ENCODE measurements at regions not wholly inside any gene's neighbourhood (a gene's known extent, or its start where the extent isn't known, plus 50 kb on each side); places are given as distances from the start of the nearest gene placed in this dataset.
"Not testable (repeated sequence)": the region's sequence is repeated elsewhere in the genome, so short reads cannot be mapped to it uniquely, and the experiment has no call there.

DNA sequence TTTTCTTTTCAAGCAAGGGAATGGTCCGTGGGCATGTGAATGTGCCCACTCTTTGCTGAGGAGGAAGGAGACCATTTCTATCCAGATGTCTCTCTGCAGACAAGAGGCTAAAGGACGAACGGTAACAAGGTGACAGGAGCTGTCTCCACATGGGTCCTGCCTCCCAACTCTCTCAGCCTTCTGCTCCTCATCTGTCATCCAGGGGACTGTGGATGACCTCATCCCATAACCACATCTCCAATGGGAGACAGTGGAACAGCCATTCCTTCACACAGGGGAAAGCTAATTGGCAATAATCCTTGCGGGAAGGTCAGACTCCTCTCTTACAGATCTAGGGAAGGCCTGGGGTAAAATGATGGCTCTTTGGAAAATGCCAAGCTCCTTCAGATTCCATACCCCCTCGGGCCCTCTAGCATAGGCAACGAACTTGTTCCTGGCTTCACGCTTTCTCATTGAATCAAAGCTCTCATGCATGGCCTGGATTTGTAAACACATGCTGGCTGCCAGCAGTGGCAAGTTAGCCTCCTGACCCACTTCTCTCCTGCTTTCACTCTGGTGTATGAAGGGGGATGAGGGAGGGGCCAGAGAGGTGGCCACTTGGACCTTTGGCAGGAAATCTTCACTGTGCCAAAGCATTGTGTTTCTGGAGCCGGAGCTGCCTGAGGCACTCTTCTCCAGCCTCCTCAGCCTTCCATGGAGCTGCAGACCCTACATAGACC, 65.8 kb upstream of the IKBKE start:
- not testable (repeated sequence) for DNase-seq (ENCODE audit: low read depth in 2 of 3, low spot score in 1 of 3)

DNA sequence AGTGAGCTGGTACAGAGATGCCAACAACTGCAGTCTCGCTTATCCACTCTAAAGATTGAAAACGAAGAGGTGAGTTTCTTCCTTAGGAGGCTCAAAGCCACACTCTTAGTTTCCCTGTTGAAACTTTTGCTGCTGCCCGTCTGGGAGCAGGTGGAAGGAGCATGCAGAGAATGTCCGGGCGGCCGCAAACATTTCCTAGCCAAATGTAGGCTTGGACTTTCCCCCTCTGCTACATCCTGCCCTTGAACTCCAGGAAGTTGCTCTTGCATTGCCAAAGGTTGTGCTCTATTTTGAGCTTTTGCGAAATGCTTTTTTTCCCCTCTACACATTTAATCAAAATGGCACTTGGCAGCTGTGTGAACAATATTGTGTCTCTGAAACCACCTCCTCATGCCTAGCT, 65.0 kb upstream of the IKBKE start:
- not testable (repeated sequence) for DNase-seq (ENCODE audit: low read depth in 2 of 3, low spot score in 1 of 3)

DNA sequence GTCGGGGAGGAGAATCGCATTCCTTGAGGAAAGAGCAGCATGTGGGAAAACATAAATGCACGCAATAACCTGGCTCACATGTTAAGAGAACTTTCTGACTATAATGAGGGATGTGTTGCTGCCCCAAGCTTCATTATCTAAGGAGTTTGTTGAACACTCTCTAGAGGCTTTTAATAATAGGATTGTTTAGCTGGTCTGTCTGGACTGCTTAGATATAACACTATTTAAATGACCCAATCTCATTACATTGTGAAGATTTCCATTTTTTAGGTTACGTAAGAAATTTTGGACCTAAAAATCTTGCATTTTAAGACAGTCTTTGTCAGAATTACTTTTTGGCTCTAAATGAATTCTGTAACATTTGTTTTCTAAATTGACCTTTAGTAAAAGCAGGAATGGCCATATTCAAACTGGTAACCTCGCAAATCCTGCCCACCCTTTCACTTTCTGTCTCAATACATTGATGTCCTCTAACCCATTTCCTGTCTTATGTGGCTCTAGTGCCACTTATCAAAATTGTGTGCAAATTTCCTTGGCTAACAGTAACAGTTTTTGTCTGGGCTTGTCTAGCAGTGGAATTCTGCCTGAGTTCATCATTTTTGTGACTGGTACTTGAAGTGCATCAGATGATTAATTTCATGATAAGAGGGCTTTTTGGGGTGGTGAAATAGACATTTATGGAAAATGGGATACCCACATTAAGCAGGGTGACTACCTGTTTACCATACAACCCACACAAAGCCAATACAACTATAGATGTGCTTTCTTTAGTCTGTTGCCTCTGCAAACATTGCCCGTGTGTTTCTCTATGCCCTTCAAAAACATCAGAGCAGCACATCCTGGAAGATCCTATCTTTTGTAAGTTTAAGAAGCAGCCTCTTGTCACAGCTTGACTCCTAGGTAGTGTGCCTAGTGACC, 61.6 kb upstream of the IKBKE start:
- DNase-seq (ENCODE audit: low read depth in 2 of 3, low spot score in 1 of 3), result not testable (repeated sequence)

DNA sequence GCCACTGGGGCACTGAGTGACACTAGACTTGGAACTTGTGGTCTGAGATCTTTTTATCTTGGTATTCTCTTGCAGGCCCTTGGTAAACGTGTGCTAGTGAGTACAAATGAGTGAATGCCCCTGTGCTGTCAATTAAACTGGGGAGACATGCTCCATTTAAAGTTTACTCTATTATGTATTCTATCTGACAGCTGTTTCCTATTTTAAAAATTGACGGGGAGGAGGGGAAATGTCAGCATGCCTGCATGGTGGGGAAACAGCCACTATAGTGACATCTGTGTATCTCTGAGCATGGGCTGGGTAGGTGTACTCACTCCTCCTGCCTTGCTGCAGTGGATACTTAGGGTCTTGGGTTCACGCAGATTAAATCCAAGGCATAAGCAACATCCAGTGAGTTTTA, 59.0 kb upstream of the IKBKE start:
- no peak for DNase-seq (ENCODE audit: low read depth in 2 of 3, low spot score in 1 of 3)

DNA sequence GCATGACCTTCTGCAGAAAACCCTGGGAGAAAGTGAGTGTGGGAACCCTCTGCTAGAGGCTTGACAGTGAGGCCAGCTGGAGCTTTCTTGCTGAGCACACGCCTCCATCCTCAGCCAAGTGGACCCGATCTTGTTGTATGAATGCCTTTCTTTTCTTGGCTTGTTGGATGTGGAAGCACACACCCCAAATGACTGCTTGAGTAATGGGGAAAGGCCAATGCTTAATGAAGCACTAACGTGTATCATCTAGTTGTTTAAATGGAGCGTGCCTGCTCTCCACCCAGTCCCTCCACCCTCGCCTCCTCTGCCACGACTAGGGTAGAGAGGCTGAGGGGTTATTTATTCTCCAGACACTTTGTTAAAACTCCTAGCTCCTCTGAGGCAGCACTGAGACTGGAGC, 54.3 kb upstream of the IKBKE start:
- DNase-seq (ENCODE audit: low read depth in 2 of 3, low spot score in 1 of 3), result no peak

DNA sequence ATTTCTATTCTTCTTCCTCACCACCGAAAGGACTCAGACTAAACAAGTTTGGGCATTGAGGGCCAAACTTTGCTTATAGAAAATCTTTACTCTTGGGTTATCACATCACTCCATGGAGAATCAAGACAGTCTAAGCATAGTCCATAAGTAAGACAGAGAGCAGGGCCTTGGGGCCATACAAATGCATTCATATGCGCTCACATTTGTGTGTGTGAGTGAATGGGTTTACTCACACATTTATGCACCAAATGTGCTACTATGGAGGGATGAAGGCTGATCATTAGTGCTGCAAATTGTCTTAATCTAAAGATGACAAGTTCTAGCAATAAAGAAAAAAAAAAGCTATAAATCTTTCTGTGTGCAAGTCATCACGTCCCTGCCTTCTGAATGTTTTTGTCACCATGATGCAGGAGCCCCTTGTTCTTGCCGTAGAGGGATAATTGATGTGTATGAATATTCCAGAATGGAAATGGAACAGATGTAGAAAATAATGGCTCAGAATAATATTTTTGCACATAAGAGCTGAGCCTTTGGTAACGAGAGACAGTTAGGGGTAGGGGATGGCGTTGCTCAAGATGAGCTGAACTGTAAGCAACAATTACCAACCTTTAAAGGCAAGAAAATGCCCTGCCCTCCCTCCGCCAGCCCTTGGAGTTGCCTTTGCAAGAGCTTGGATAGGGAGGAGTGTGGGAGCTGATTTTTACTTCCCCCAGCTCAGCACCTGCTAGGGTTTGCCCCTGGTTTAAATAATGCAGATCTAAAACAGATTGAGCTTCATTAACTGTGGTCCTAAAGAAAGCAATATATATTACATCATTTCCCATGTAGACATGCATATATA, 52.3 kb upstream of the IKBKE start:
- no peak for DNase-seq (ENCODE audit: low read depth in 2 of 3, low spot score in 1 of 3)

DNA sequence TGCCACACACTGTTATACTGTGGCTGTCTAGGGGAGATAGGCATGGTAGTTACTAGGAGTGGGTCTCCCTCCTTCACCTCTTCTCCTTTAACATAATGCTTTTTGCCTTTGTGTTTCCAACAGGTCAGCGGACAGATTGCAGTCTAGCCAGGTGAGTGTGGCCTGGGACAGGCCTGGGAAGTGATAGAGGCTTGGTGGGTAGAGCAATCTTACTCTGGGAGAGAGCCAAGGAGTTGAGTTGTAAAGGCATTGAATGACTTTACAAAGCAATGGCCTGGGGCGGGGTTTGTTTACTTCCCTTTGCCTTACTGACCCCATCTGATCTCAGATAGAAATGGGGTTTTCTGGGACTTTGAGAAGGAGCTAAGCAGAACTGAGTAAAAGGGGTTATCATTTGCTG, 51.0 kb upstream of the IKBKE start:
- DNase-seq (ENCODE audit: low read depth in 2 of 3, low spot score in 1 of 3), result no peak

DNA sequence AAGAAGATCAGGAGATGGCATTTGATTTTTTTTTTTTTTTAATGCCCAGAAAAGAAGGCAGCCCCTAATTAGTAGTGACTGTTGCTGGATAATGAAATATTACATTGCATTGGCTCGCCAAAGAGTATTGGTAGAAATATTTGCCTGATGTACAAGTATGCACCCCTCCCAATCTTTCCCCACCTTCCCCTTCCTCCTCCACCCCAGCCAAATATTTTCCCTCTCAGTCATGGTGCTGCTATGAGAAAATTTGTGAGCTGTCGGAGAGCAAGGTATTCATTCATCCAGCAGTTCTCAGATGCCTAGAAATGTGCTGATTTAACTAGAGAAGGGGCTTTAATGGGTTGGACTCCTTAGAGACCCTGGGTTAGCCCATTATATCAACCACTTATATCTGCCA, 50.5 kb upstream of the IKBKE start:
- no peak for DNase-seq (ENCODE audit: low read depth in 2 of 3, low spot score in 1 of 3)

DNA sequence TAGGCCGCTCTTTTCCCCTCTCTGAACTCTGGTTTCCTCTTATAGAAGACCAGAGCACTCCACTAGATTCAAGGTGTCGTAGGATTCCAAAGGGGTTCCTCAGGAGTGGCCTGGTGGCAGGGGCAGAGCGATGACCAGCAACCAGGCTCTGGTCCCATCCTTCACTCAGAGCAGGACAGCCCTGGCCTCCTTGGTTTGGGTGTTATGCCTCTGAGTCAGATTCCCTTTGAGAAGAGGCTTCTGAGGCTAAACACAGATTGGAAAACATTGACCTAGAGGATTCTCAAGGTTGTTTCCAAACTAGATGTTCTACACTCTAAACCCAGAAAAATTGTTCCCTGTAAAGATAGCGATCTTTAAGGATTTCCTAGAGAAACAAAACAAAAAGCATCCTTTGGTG, 49.8 kb upstream of the IKBKE start:
- no peak for DNase-seq (ENCODE audit: low read depth in 2 of 3, low spot score in 1 of 3)
